AG08395 (cell line): ENCODE measurements at regions not wholly inside any gene's neighbourhood (a gene's known extent, or its start where the extent isn't known, plus 50 kb on each side); places are given as distances from the start of the nearest gene placed in this dataset.
"Not testable (repeated sequence)": the region's sequence is repeated elsewhere in the genome, so short reads cannot be mapped to it uniquely, and the experiment has no call there.

ENCODE experiments used
- DNase-seq: peaks from one replicate; pipeline ENCODE4 v3.0.0; 2012; ENCODE audit warnings: mixed read lengths, low spot score

- DNase-seq = no peak
These were observed 86.5 kb upstream of the ANKRD55 start for GRCh38 chr5:56319526-56320181.

GRCh38 chr5:56317923-56318561 lies 84.9 kb upstream of the ANKRD55 start:
- DNase-seq = no peak

- no peak for DNase-seq
These were observed 83.3 kb upstream of the ANKRD55 start for GRCh38 chr5:56316299-56316994.

GRCh38 chr5:56314529-56314928 lies 81.4 kb upstream of the ANKRD55 start:
- peak; percentile 15 for DNase-seq

GRCh38 chr5:56313596-56313995 lies 80.5 kb upstream of the ANKRD55 start:
- no peak for DNase-seq

- no peak for DNase-seq
These were observed 79.9 kb upstream of the ANKRD55 start for GRCh38 chr5:56313004-56313531.

- no peak for DNase-seq
These were observed 78.3 kb upstream of the ANKRD55 start for GRCh38 chr5:56311306-56311905.

GRCh38 chr5:56310711-56311204 lies 77.6 kb upstream of the ANKRD55 start:
- DNase-seq = peak; percentile 21

- no peak for DNase-seq
These were observed 76.2 kb upstream of the ANKRD55 start for GRCh38 chr5:56309262-56309826.

GRCh38 chr5:56307714-56308333 lies 74.7 kb upstream of the ANKRD55 start:
- DNase-seq = no peak

GRCh38 chr5:56306433-56307150 lies 73.5 kb upstream of the ANKRD55 start:
- no peak for DNase-seq

GRCh38 chr5:56305001-56305950 lies 72.1 kb upstream of the ANKRD55 start:
- peak; percentile 33 for DNase-seq

GRCh38 chr5:56303511-56303910 lies 70.4 kb upstream of the ANKRD55 start:
- no peak for DNase-seq

- peak; percentile 40 for DNase-seq
These were observed 68.9 kb upstream of the ANKRD55 start for GRCh38 chr5:56302027-56302426.

- DNase-seq = no peak
These were observed 67.9 kb upstream of the ANKRD55 start for GRCh38 chr5:56301069-56301468.

GRCh38 chr5:56299212-56299611 lies 66.1 kb upstream of the ANKRD55 start:
- no peak for DNase-seq

- DNase-seq = no peak
These were observed 65.4 kb upstream of the ANKRD55 start for GRCh38 chr5:56298336-56299090.

- DNase-seq = no peak
These were observed 64.7 kb upstream of the ANKRD55 start for GRCh38 chr5:56297851-56298250.

GRCh38 chr5:56295311-56295710 lies 62.2 kb upstream of the ANKRD55 start:
- DNase-seq = not testable (repeated sequence)
